ENCODE measurements at regions not wholly inside any gene's neighbourhood (a gene's known extent, or its start where the extent isn't known, plus 50 kb on each side); places are given as distances from the start of the nearest gene placed in this dataset.

GRCh38 chr1:191890433-191891088, 267.7 kb upstream of the RGS18 start:
- Histone ChIP-seq H3K9me3 (ENCODE audit: control insufficient read depth, low read depth, low read length) (no peaks in the 10 kb centered on the region), H3K56ac (ENCODE audit: insufficient read length, low read depth, low read length) (no peak overlapping the region), H4K5ac (ENCODE audit: insufficient read length, low read depth, low read length) (no peak overlapping the region), H2BK120ac (ENCODE audit: low read depth, low read length, poor library complexity, severe bottlenecking) (no peak overlapping the region), H2AFZ (ENCODE audit: low read length) (no peak overlapping the region), H4K8ac (replicated peaks; ENCODE audit: insufficient read length, low read depth, low read length) (no peak overlapping the region), H3K23ac (ENCODE audit: insufficient read length, low read depth, low read length) (no peak overlapping the region), H2AK5ac (ENCODE audit: insufficient read length, low read length) (no peak overlapping the region), H3K18ac (ENCODE audit: insufficient read length, low read depth, low read length) (no peak overlapping the region), H3K79me2 (ENCODE audit: insufficient read depth, low read length) (no peaks in the 10 kb centered on the region), H3K79me1 (ENCODE audit: insufficient read depth, low read depth, low read length, poor library complexity, severe bottlenecking) (no peaks in the 10 kb centered on the region), H3K4me2 (ENCODE audit: insufficient read depth, insufficient read length, low read length) (no peak overlapping the region), H3T11ph (ENCODE audit: low read length) (no peak overlapping the region), H4K91ac (ENCODE audit: insufficient read length, low read depth, low read length) (no peak overlapping the region), H3K4ac (ENCODE audit: low read depth, low read length) (no peak overlapping the region), H2BK20ac (ENCODE audit: low read depth, low read length, poor library complexity, severe bottlenecking) (no peak overlapping the region), H2BK12ac (ENCODE audit: insufficient read length, low read depth, low read length) (no peak overlapping the region), H4K20me1 (ENCODE audit: control insufficient read depth, insufficient read depth, insufficient read length) (no peaks in the 10 kb centered on the region), H3K27ac (ENCODE audit: insufficient read length, low read depth, low read length) (no peak overlapping the region), H3K14ac (ENCODE audit: insufficient read depth, low read length) (no peak overlapping the region), H2BK15ac (ENCODE audit: low read depth, low read length) (no peak overlapping the region), H3K9ac (ENCODE audit: extremely low read depth, insufficient read length, low read length) (no peak overlapping the region), H2BK5ac (ENCODE audit: insufficient read length, low read length) (no peak overlapping the region), H3K27me3 (ENCODE audit: insufficient read depth, low read length) (no peaks in the 10 kb centered on the region), H3K4me1 (ENCODE audit: insufficient read depth, low read length) (no peaks in the 10 kb centered on the region; the same call in 1 of the 2 replicates), H3K23me2 (ENCODE audit: insufficient read length, low read depth, low read length, poor library complexity, severe bottlenecking) (no peaks in the 10 kb centered on the region)
- peaks cover 3 to 4% of the 10 kb centered on the region in 2 experiments; a peak in 3 of 4 replicates for H3K4me1 Mint-ChIP-seq
- H3K27ac Mint-ChIP-seq, result no peak overlapping the region
- no peak for DNase-seq
- no CpG with 5 or more reads among the region's 3 CpGs for WGBS (ENCODE audit: extremely low coverage, insufficient read length, low lambda C conversion rate)
- no peaks in the 10 kb centered on the region; a peak in 2 of 5 replicates for H3K9me3 Mint-ChIP-seq
- no peaks in the 10 kb centered on the region for H3K27me3 Mint-ChIP-seq (ENCODE audit: low read depth)
- no peaks in the 10 kb centered on the region for H3K36me3 Mint-ChIP-seq (ENCODE audit: insufficient read depth in 1 of 3, low read depth in 3 of 3)
- no peak overlapping the region for H3K4me3 Mint-ChIP-seq
- no peak for TF ChIP-seq CTCF (conservative IDR thresholded peaks at IDR 0.05)
